Liver (tissue), 8 donors: ENCODE measurements at regions not wholly inside any gene's neighbourhood (a gene's known extent, or its start where the extent isn't known, plus 50 kb on each side); places are given as distances from the start of the nearest gene placed in this dataset.

Experiments
- DNase-seq: peaks from one replicate; pipeline ENCODE4 v3.0.0-alpha.2; 2017; ENCODE audit warnings: low spot score
- H3K27ac ChIP-seq, 2 donors: one replicate each; pipeline ENCODE4 v1.7.0; 2013; ENCODE audit warnings: inconsistent platforms in 2 of 2, low read length in 2 of 2, control low read depth in 1 of 2, low read depth in 1 of 2, mild to moderate bottlenecking in 1 of 2
- H3K27me3 ChIP-seq, 4 donors: one replicate each; pipeline versions ENCODE4 v1.6.1 to v1.7.0; 2013; ENCODE audit warnings: low read length in 3 of 4, inconsistent platforms in 1 of 4, mild to moderate bottlenecking in 1 of 4, moderate library complexity in 1 of 4; ENCODE audit not compliant: control insufficient read depth in 4 of 4, insufficient read depth in 4 of 4
- H3K36me3 ChIP-seq, 4 donors: one replicate each; pipeline versions ENCODE4 v1.6.1 to v1.7.0; 2013; ENCODE audit warnings: low read length in 3 of 4, mild to moderate bottlenecking in 3 of 4, low read depth in 1 of 4, moderate library complexity in 1 of 4; ENCODE audit not compliant: control insufficient read depth in 4 of 4, insufficient read depth in 3 of 4
- H3K4me1 ChIP-seq, 4 donors: one replicate each; pipeline versions ENCODE4 v1.6.1 to v1.7.0; 2013; ENCODE audit warnings: low read length in 3 of 4, mild to moderate bottlenecking in 3 of 4, moderate library complexity in 1 of 4; ENCODE audit not compliant: control insufficient read depth in 4 of 4, insufficient read depth in 4 of 4
- H3K4me3 ChIP-seq, 3 donors: one replicate each; pipeline versions ENCODE4 v1.6.1 to v1.7.0; 2013; ENCODE audit warnings: low read length in 3 of 3, control low read depth in 1 of 3, low read depth in 1 of 3, mild to moderate bottlenecking in 1 of 3
- H3K9ac ChIP-seq, 2 donors: one replicate each; pipeline ENCODE4 v1.7.0; 2013; ENCODE audit warnings: low read length in 2 of 2, mild to moderate bottlenecking in 2 of 2, moderate library complexity in 2 of 2, control low read depth in 1 of 2, low read depth in 1 of 2
- H3K9me3 ChIP-seq, 4 donors: one replicate each; pipeline versions ENCODE4 v1.6.1 to v1.7.0; 2013; ENCODE audit warnings: low read length in 3 of 4; ENCODE audit not compliant: control insufficient read depth in 4 of 4
- ATF3 ChIP-seq: IDR thresholded peaks from 2 replicates; pipeline ENCODE4 v1.6.1; 2016; ENCODE audit warnings: antibody characterized with exemption
- CTCF ChIP-seq: fragments of 150-350 bp; IDR thresholded peaks from 2 replicates; pipeline ENCODE4 v1.5.1; 2017; ENCODE audit warnings: improper control_type of control experiment, low read depth, low read length; ENCODE audit not compliant: missing input control
- EGR1 ChIP-seq, 2 donors: IDR thresholded peaks; 2 replicates each; pipeline ENCODE4 v1.6.1; 2016 to 2018; ENCODE audit warnings: antibody characterized with exemption in 2 of 2, low read depth in 2 of 2
- FOXA1 ChIP-seq: IDR thresholded peaks from 2 replicates; pipeline ENCODE4 v1.6.1; 2016; ENCODE audit warnings: antibody characterized with exemption
- FOXA2 ChIP-seq: IDR thresholded peaks from 2 replicates; pipeline ENCODE4 v1.6.1; 2016; ENCODE audit warnings: antibody characterized with exemption
- GABPA ChIP-seq, 2 donors: IDR thresholded peaks in 1 of 2; conservative IDR thresholded peaks in 1 of 2; 2 replicates each; pipeline ENCODE4 v1.6.1; 2016; ENCODE audit warnings: antibody characterized with exemption in 2 of 2, mild to moderate bottlenecking in 1 of 2, moderate library complexity in 1 of 2
- HNF4A ChIP-seq, 2 donors: conservative IDR thresholded peaks; 2 replicates each; pipeline ENCODE4 v1.6.1; 2016; ENCODE audit warnings: antibody characterized with exemption in 2 of 2, mild to moderate bottlenecking in 2 of 2
- HNF4G ChIP-seq: IDR thresholded peaks from 2 replicates; pipeline ENCODE4 v1.6.1; 2016; ENCODE audit warnings: antibody characterized with exemption
- JUND ChIP-seq, 2 donors: IDR thresholded peaks; 2 replicates each; pipeline ENCODE4 v1.6.1; 2016; ENCODE audit warnings: antibody characterized with exemption in 2 of 2
- MAX ChIP-seq: IDR thresholded peaks from 2 replicates; pipeline ENCODE4 v1.6.1; 2016; ENCODE audit warnings: antibody characterized with exemption
- NR2F2 ChIP-seq: IDR thresholded peaks from 2 replicates; pipeline ENCODE4 v1.6.1; 2016; ENCODE audit warnings: antibody characterized with exemption
- RAD21 ChIP-seq, 2 donors: IDR thresholded peaks; 2 replicates each; pipeline ENCODE4 v1.6.1; 2016; ENCODE audit warnings: antibody characterized with exemption in 2 of 2, mild to moderate bottlenecking in 2 of 2
- REST ChIP-seq: IDR thresholded peaks from 2 replicates; pipeline ENCODE4 v1.6.1; 2016; ENCODE audit warnings: antibody characterized with exemption, mild to moderate bottlenecking
- RXRA ChIP-seq, 2 donors: IDR thresholded peaks; 2 replicates each; pipeline ENCODE4 v1.6.1; 2017 to 2018; ENCODE audit warnings: antibody characterized with exemption in 2 of 2, mild to moderate bottlenecking in 1 of 2
- SP1 ChIP-seq: IDR thresholded peaks from 2 replicates; pipeline ENCODE4 v1.6.1; 2018; ENCODE audit warnings: antibody characterized with exemption, mild to moderate bottlenecking
- TAF1 ChIP-seq: conservative IDR thresholded peaks from 2 replicates; pipeline ENCODE4 v1.6.1; 2016; ENCODE audit warnings: antibody characterized with exemption, mild to moderate bottlenecking
- YY1 ChIP-seq: IDR thresholded peaks from 2 replicates; pipeline ENCODE4 v1.6.1; 2016; ENCODE audit warnings: antibody characterized with exemption, mild to moderate bottlenecking
- ZBTB33 ChIP-seq: IDR thresholded peaks from 2 replicates; pipeline ENCODE4 v1.6.1; 2016; ENCODE audit warnings: antibody characterized with exemption
- WGBS: extraction: QIAGEN DNeasy Blood & Tissue Kit; methylation state at CpG from one replicate; pipeline ENCODE4 v1.1.7; 2013; 5-methylcytosine and 5-hydroxymethylcytosine counted together
- donor health status: healthy.
- donor health status: healthy.
- donor health status: healthy.
- donor health status: healthy.
- donor health status: healthy.

- Histone ChIP-seq H3K4me3 (peak overlapping the region in 2 of 3 donors; percentile 56 to 68), H3K36me3 (no peaks in the 10 kb centered on the region), H3K27ac (peak overlapping the region; percentile 97 to 98), H3K4me1 (peaks cover 0 to 12% (median 0%) of the 10 kb centered on the region in 4 donors), H3K9ac (peak overlapping the region in 1 of 2 donors; percentile 82), H3K9me3 (no peaks in the 10 kb centered on the region), H3K27me3 (no peaks in the 10 kb centered on the region)
- WGBS, result 63% methylated on average over 8 of the region's 8 CpGs
- TF ChIP-seq TAF1, result no peak
- TF ChIP-seq HNF4A (conservative IDR thresholded peaks at IDR 0.05), result peak in 1 of 2 donors; percentile 27
- DNase-seq, result no peak
Measured at GRCh38 chr1:58904299-58905125, 120.7 kb upstream of the JUN start.

- TF ChIP-seq FOXA2 (no peak), FOXA1 (no peak), HNF4G (no peak), RAD21 (IDR thresholded peaks at IDR 0.05) (no peak), MAX (no peak), ZBTB33 (no peak), EGR1 (IDR thresholded peaks at IDR 0.05; ENCODE audit: low read depth in 2 of 2) (no peak), REST (no peak), JUND (IDR thresholded peaks at IDR 0.05) (no peak), HNF4A (conservative IDR thresholded peaks at IDR 0.05) (no peak), ATF3 (no peak), NR2F2 (no peak), YY1 (no peak), SP1 (no peak), RXRA (IDR thresholded peaks at IDR 0.05) (no peak), CTCF (no peak), GABPA (IDR thresholded peaks at IDR 0.05 in 1 of 2, conservative IDR thresholded peaks at IDR 0.05 in 1 of 2) (no peak), TAF1 (no peak)
- DNase-seq, result peak; percentile 22
- no peak overlapping the region for H3K4me3 ChIP-seq
- 92% methylated on average over 3 of the region's 3 CpGs for WGBS
- no peak overlapping the region for H3K27ac ChIP-seq
- no peaks in the 10 kb centered on the region for H3K36me3 ChIP-seq
- no peak overlapping the region for H3K9ac ChIP-seq
- H3K27me3 ChIP-seq, result no peaks in the 10 kb centered on the region
- no peaks in the 10 kb centered on the region for H3K9me3 ChIP-seq
- H3K4me1 ChIP-seq, result peaks cover 0 to 8% (median 0%) of the 10 kb centered on the region in 4 donors
Measured at GRCh38 chr1:58905126-58905490, 121.3 kb upstream of the JUN start.
